OCI-LY7 (cell line): ENCODE measurements at regions not wholly inside any gene's neighbourhood (a gene's known extent, or its start where the extent isn't known, plus 50 kb on each side); places are given as distances from the start of the nearest gene placed in this dataset.

Experiments used
- BruUV-seq: library from RNA; stranded (reverse); fragments of 400-500 nt; replicated peaks from 2 replicates; lab custom pipeline; 2021; lab: Mats Ljungman, UMichigan
- CTCF ChIA-PET: fragments of 300-600 bp; sonication (Branson Sonifier 250); formaldehyde crosslinking; loops from one replicate; lab custom pipeline; 2022; ENCODE audit warnings: antibody characterized with exemption; ENCODE audit not compliant: unreplicated experiment; lab: Charles Lee
- POLR2A ChIA-PET: fragments of 300-600 bp; sonication (Branson Sonifier 250); formaldehyde crosslinking; loops from one replicate; lab custom pipeline; 2022; ENCODE audit warnings: antibody characterized with exemption; lab: Charles Lee
- DNase-seq: peaks from one replicate; pipeline ENCODE4 v3.0.0-alpha.2; 2015; ENCODE audit warnings: low spot score
- H2AFZ ChIP-seq: fragments of 200-600 bp; sonication (generic), shearing (Covaris generic); 2 replicates; pipeline ENCODE4 v1.6.1; 2014; ENCODE audit warnings: mild to moderate bottlenecking, antibody characterized with exemption, low read length, moderate library complexity
- H3K27ac ChIP-seq: fragments of 200-600 bp; sonication (generic); 2 replicates; pipeline ENCODE4 v1.5.1; 2014; ENCODE audit warnings: mixed run types, low read depth, mild to moderate bottlenecking, moderate library complexity, low read length, inconsistent platforms; ENCODE audit not compliant: poor library complexity, severe bottlenecking
- H3K36me3 ChIP-seq: fragments of 200-600 bp; sonication (generic); 2 replicates; pipeline ENCODE4 v1.6.1; 2014; ENCODE audit warnings: mild to moderate bottlenecking, antibody characterized with exemption, low read length, moderate library complexity, mixed read lengths; ENCODE audit not compliant: insufficient read depth
- H3K4me1 ChIP-seq: fragments of 200-600 bp; sonication (generic); 2 replicates; pipeline ENCODE4 v1.5.1; 2014; ENCODE audit warnings: mild to moderate bottlenecking, low read length; ENCODE audit not compliant: insufficient read depth, poor library complexity, severe bottlenecking
- H3K4me2 ChIP-seq: fragments of 200-600 bp; sonication (generic); 2 replicates; pipeline ENCODE4 v1.6.1; 2014; ENCODE audit warnings: mild to moderate bottlenecking, low read length
- H3K4me3 ChIP-seq: fragments of 200-600 bp; sonication (generic); 2 replicates; pipeline ENCODE4 v1.5.1; 2014; ENCODE audit warnings: mild to moderate bottlenecking, low read depth, low read length; ENCODE audit not compliant: poor library complexity, severe bottlenecking
- H3K79me2 ChIP-seq: fragments of 200-600 bp; sonication (generic); 2 replicates; pipeline ENCODE4 v1.6.1; 2016; ENCODE audit warnings: low read depth, mild to moderate bottlenecking, low read length, moderate library complexity, mixed read lengths; ENCODE audit not compliant: insufficient read depth
- H3K9me2 ChIP-seq: fragments of 200-600 bp; sonication (generic); 2 replicates; pipeline ENCODE4 v1.6.1; 2016; ENCODE audit warnings: mild to moderate bottlenecking, low read length, mixed read lengths; ENCODE audit not compliant: insufficient read depth
- H3K9me3 ChIP-seq: fragments of 200-600 bp; sonication (generic); 2 replicates; pipeline ENCODE4 v1.6.1; 2014; ENCODE audit warnings: mild to moderate bottlenecking, mixed run types, low read length, mixed read lengths
- H4K20me1 ChIP-seq: fragments of 200-600 bp; sonication (generic); 2 replicates; pipeline ENCODE4 v1.6.1; 2014; ENCODE audit warnings: mild to moderate bottlenecking, antibody characterized with exemption, low read length, moderate library complexity, mixed read lengths; ENCODE audit not compliant: insufficient read depth
- EZH2phosphoT487 ChIP-seq: fragments of 200-600 bp; sonication (generic); IDR thresholded peaks from 2 replicates; pipeline ENCODE4 v1.6.1; 2018; ENCODE audit warnings: low read depth, borderline replicate concordance, mild to moderate bottlenecking, mixed run types, antibody characterized with exemption, low read length, moderate library complexity, mixed read lengths
- intact Hi-C: fragments of 100-400 bp; cut with micrococcal nuclease; formaldehyde crosslinking; loops from one replicate; pipeline ENCODE4 v1.10.0; 2022; ENCODE audit not compliant: unreplicated experiment
- TF ChIP-seq, protein P1 (sequence below): fragments of 200-600 bp; sonication (generic); conservative IDR thresholded peaks from 2 replicates; pipeline ENCODE4 v1.5.1; 2014; ENCODE audit warnings: mild to moderate bottlenecking, antibody characterized with exemption, low read length, moderate library complexity, mixed read lengths

DNA sequence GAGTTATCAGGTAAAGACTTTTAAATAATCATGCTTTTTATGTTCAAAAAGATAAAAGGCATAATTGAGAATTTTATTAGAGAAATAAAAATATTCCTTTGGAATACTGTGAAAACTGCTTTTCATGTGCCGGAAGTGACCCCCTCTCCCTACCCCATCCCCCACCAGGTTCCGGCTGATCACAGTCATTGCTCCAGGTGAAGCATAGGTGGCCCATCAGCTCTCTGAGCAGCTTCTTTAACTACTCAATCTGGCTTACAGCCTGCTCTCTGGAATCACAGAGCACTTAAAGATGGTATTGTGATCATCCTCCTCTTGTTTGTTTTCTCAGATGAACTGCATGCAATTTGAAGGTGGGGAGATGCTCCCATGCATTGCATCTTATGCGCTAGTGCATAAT, 257.7 kb downstream of the EN1 start:
- DNase-seq = no peak
- Histone ChIP-seq H3K4me1 (no peaks in the 10 kb centered on the region), H3K9me3 (no peaks in the 10 kb centered on the region), H3K79me2 (no peaks in the 10 kb centered on the region), H3K4me3 (no peak overlapping the region), H3K36me3 (no peaks in the 10 kb centered on the region), H3K9me2 (no peaks in the 10 kb centered on the region), H3K4me2 (no peak overlapping the region), H4K20me1 (no peaks in the 10 kb centered on the region), H3K27ac (no peak overlapping the region), H2AFZ (no peak overlapping the region)
- intact Hi-C loops = no loop called here
- no TSS peak for BruUV-seq
- TF ChIP-seq EZH2phosphoT487 = no peak
- TF ChIP-seq, protein P1, sequence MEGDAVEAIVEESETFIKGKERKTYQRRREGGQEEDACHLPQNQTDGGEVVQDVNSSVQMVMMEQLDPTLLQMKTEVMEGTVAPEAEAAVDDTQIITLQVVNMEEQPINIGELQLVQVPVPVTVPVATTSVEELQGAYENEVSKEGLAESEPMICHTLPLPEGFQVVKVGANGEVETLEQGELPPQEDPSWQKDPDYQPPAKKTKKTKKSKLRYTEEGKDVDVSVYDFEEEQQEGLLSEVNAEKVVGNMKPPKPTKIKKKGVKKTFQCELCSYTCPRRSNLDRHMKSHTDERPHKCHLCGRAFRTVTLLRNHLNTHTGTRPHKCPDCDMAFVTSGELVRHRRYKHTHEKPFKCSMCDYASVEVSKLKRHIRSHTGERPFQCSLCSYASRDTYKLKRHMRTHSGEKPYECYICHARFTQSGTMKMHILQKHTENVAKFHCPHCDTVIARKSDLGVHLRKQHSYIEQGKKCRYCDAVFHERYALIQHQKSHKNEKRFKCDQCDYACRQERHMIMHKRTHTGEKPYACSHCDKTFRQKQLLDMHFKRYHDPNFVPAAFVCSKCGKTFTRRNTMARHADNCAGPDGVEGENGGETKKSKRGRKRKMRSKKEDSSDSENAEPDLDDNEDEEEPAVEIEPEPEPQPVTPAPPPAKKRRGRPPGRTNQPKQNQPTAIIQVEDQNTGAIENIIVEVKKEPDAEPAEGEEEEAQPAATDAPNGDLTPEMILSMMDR = no peak
- POLR2A ChIA-PET = no interaction called here
- CTCF ChIA-PET = no interaction called here

DNA sequence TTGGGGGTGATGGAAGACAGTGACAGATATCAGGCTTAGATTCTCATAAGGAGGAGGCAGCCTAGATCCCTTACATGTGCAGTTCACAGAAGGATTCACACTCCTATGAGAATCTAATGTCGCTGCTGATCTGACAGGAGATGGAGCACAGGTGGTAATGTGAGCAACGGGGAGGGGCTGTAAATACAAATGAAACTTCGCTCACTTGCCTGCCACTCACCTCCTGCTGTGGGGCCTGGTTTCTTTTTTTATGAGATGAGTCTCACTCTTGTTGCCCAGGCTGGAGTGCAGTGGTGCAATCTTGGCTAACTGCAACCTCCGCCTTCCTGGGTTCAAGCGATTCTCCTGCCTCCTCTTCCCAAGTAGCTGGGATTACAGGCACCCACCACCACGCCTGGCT, 258.6 kb downstream of the EN1 start:
- no peak for DNase-seq
- ChIA-PET POLR2A (interaction anchor here (0.7 kb wide), 1 partner anchor 399 kb away, joined by 4 read pairs; no protein-coding TSS in a partner anchor), CTCF (no interaction called here)
- TF ChIP-seq EZH2phosphoT487 = no peak
- TF ChIP-seq, protein P1 = no peak
- Histone ChIP-seq H3K4me1 (no peaks in the 10 kb centered on the region), H3K36me3 (no peaks in the 10 kb centered on the region), H3K27ac (no peak overlapping the region), H4K20me1 (no peaks in the 10 kb centered on the region), H3K9me3 (no peaks in the 10 kb centered on the region), H3K4me2 (no peak overlapping the region), H3K79me2 (no peaks in the 10 kb centered on the region), H3K4me3 (no peak overlapping the region), H3K9me2 (no peaks in the 10 kb centered on the region), H2AFZ (no peak overlapping the region)
- BruUV-seq = no TSS peak
- intact Hi-C loops = no loop called here

DNA sequence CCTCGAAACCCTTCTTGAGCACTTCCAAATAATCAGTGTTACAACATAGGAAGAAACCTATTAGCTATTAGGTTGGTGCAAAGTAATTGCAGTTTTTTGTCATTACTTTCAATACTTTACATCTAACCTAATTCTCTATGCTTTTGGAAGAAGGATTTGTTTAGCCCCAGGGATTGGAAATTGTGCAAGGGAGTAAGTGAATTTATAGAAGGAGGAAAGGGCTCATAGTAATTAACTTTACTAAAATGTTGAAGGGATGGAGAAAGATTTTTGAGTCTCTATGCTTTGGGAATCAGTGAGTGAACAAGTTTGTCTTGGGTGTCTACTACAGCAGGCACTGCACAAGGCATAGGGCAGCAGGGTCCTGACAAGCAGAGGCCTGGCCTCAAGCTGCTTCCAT, 261.1 kb downstream of the EN1 start:
- CTCF ChIA-PET = no interaction called here
- DNase-seq = no peak
- Histone ChIP-seq H3K4me2 (no peak overlapping the region), H2AFZ (no peak overlapping the region), H3K27ac (no peak overlapping the region), H3K4me3 (no peak overlapping the region), H3K79me2 (no peaks in the 10 kb centered on the region), H3K9me2 (no peaks in the 10 kb centered on the region), H4K20me1 (no peaks in the 10 kb centered on the region), H3K36me3 (no peaks in the 10 kb centered on the region), H3K4me1 (no peaks in the 10 kb centered on the region), H3K9me3 (no peaks in the 10 kb centered on the region)
- POLR2A ChIA-PET = no interaction called here
- intact Hi-C loops = no loop called here
- BruUV-seq = no TSS peak
- no peak for TF ChIP-seq EZH2phosphoT487
- TF ChIP-seq, protein P1 = no peak
